G401 (cell line): ENCODE measurements at regions not wholly inside any gene's neighbourhood (a gene's known extent, or its start where the extent isn't known, plus 50 kb on each side); places are given as distances from the start of the nearest gene placed in this dataset.

Source experiments
- DNase-seq: peaks from one replicate; pipeline ENCODE4 v3.0.0-alpha.2; 2015; ENCODE audit warnings: low spot score
- in situ Hi-C: cut with HindIII; loops from 2 replicates; pipeline ENCODE4 v1.10.0; 2016; ENCODE audit warnings: low sequenced_read_pairs, mixed read lengths

- in situ Hi-C loops, result no loop called here
- DNase-seq, result peak; percentile 93
These were observed 244.4 kb downstream of the LRRIQ3 start for GRCh38 chr1:73953586-73953985.

- in situ Hi-C loops, result no loop called here
- peak; percentile 84 for DNase-seq
These were observed 244.8 kb downstream of the LRRIQ3 start for GRCh38 chr1:73953186-73953585.

GRCh38 chr1:73948055-73948454 is 249.9 kb downstream of the LRRIQ3 start:
- DNase-seq, result no peak
- in situ Hi-C loops, result no loop called here

- no peak for DNase-seq
- in situ Hi-C loops, result no loop called here
These were observed 251.0 kb downstream of the LRRIQ3 start for GRCh38 chr1:73947009-73947408.

- in situ Hi-C loops, result no loop called here
- DNase-seq, result no peak
These were observed 254.7 kb downstream of the LRRIQ3 start for GRCh38 chr1:73943270-73943669.

- no peak for DNase-seq
- in situ Hi-C loops, result no loop called here
These were observed 267.7 kb downstream of the LRRIQ3 start for GRCh38 chr1:73930293-73930692.

- peak; percentile 92 for DNase-seq
- in situ Hi-C loops, result no loop called here
These were observed 283.0 kb downstream of the LRRIQ3 start for GRCh38 chr1:73914951-73915350.

GRCh38 chr1:73913025-73913424 is 285.0 kb downstream of the LRRIQ3 start:
- in situ Hi-C loops, result no loop called here
- DNase-seq, result no peak

- in situ Hi-C loops, result no loop called here
- DNase-seq, result no peak
These were observed 286.1 kb downstream of the LRRIQ3 start for GRCh38 chr1:73911849-73912248.

- in situ Hi-C loops, result no loop called here
These were observed 287.5 kb downstream of the LRRIQ3 start for GRCh38 chr1:73910466-73910865.

GRCh38 chr1:73910062-73910461 is 287.9 kb downstream of the LRRIQ3 start:
- DNase-seq, result no peak
- in situ Hi-C loops, result no loop called here

More at GRCh38 chr1:73910466-73910865, 287.5 kb downstream of the LRRIQ3 start:
- no peak for DNase-seq

GRCh38 chr1:73909043-73909562 is 288.9 kb downstream of the LRRIQ3 start:
- DNase-seq, result no peak
- in situ Hi-C loops, result no loop called here

GRCh38 chr1:73907051-73907450 is 290.9 kb downstream of the LRRIQ3 start:
- in situ Hi-C loops, result no loop called here
- no peak for DNase-seq

GRCh38 chr1:73903092-73903491 is 294.9 kb downstream of the LRRIQ3 start:
- no peak for DNase-seq
- in situ Hi-C loops, result no loop called here

- DNase-seq, result no peak
- in situ Hi-C loops, result no loop called here
These were observed 296.2 kb downstream of the LRRIQ3 start for GRCh38 chr1:73901738-73902137.

GRCh38 chr1:73899311-73899710 is 298.7 kb downstream of the LRRIQ3 start:
- in situ Hi-C loops, result no loop called here
- no peak for DNase-seq

- in situ Hi-C loops, result no loop called here
These were observed 299.4 kb downstream of the LRRIQ3 start for GRCh38 chr1:73898540-73898939.

GRCh38 chr1:73887412-73887811 is 310.6 kb downstream of the LRRIQ3 start:
- peak; percentile 98 for DNase-seq
- in situ Hi-C loops, result no loop called here

More at GRCh38 chr1:73898540-73898939, 299.4 kb downstream of the LRRIQ3 start:
- no peak for DNase-seq

- in situ Hi-C loops, result no loop called here
- DNase-seq, result peak; percentile 99
These were observed 311.3 kb downstream of the LRRIQ3 start for GRCh38 chr1:73886716-73887115.

GRCh38 chr1:73874806-73875205 is 323.2 kb downstream of the LRRIQ3 start:
- DNase-seq, result no peak
- in situ Hi-C loops, result no loop called here

GRCh38 chr1:73868810-73869336 is 329.1 kb downstream of the LRRIQ3 start:
- no peak for DNase-seq
- in situ Hi-C loops, result no loop called here
